ENCODE measurements at regions not wholly inside any gene's neighbourhood (a gene's known extent, or its start where the extent isn't known, plus 50 kb on each side); places are given as distances from the start of the nearest gene placed in this dataset.

GRCh38 chr10:33886299-33886698 lies 551.8 kb upstream of the NRP1 start:
- TF ChIP-seq CTCF (IDR thresholded peaks at IDR 0.05; ENCODE audit: unreplicated experiment), result no peak
- Mint-ChIP-seq H3K36me3 (no peaks in the 10 kb centered on the region), H3K27ac (no peak overlapping the region), H3K4me1 (peaks cover 17% of the 10 kb centered on the region), H3K27me3 (ENCODE audit: low read depth) (no peaks in the 10 kb centered on the region), H3K9me3 (no peaks in the 10 kb centered on the region), H3K4me3 (no peak overlapping the region)
- DNase-seq (ENCODE audit: low spot score in 2 of 2, unreplicated experiment in 2 of 2), result no peak

- Mint-ChIP-seq H3K27ac (no peak overlapping the region), H3K36me3 (no peaks in the 10 kb centered on the region), H3K4me3 (no peak overlapping the region), H3K4me1 (peaks cover 20% of the 10 kb centered on the region), H3K27me3 (ENCODE audit: low read depth) (no peaks in the 10 kb centered on the region), H3K9me3 (no peaks in the 10 kb centered on the region)
- no peak for DNase-seq (ENCODE audit: low spot score in 2 of 2, unreplicated experiment in 2 of 2)
- no peak for TF ChIP-seq CTCF (IDR thresholded peaks at IDR 0.05; ENCODE audit: unreplicated experiment)
Observed at GRCh38 chr10:33884604-33885003, 550.1 kb upstream of the NRP1 start.

- Mint-ChIP-seq H3K27ac (no peak overlapping the region), H3K4me1 (peaks cover 17% of the 10 kb centered on the region), H3K36me3 (no peaks in the 10 kb centered on the region), H3K27me3 (ENCODE audit: low read depth) (no peaks in the 10 kb centered on the region), H3K4me3 (no peak overlapping the region), H3K9me3 (no peaks in the 10 kb centered on the region)
- no peak for DNase-seq (ENCODE audit: low spot score in 2 of 2, unreplicated experiment in 2 of 2)
- TF ChIP-seq CTCF (IDR thresholded peaks at IDR 0.05; ENCODE audit: unreplicated experiment), result no peak
Observed at GRCh38 chr10:33883881-33884280, 549.4 kb upstream of the NRP1 start.

GRCh38 chr10:33882996-33883395 lies 548.5 kb upstream of the NRP1 start:
- no peaks in the 10 kb centered on the region for H3K9me3 Mint-ChIP-seq
- no peak for TF ChIP-seq CTCF (IDR thresholded peaks at IDR 0.05; ENCODE audit: unreplicated experiment)
- no peaks in the 10 kb centered on the region for H3K27me3 Mint-ChIP-seq (ENCODE audit: low read depth)
- peaks cover 17% of the 10 kb centered on the region for H3K4me1 Mint-ChIP-seq
- no peak for DNase-seq (ENCODE audit: low spot score in 2 of 2, unreplicated experiment in 2 of 2)
- no peak overlapping the region for H3K4me3 Mint-ChIP-seq
- H3K36me3 Mint-ChIP-seq, result no peaks in the 10 kb centered on the region
- no peak overlapping the region for H3K27ac Mint-ChIP-seq

GRCh38 chr10:33880291-33880690 lies 545.8 kb upstream of the NRP1 start:
- no peak overlapping the region for H3K4me3 Mint-ChIP-seq
- no peak for TF ChIP-seq CTCF (IDR thresholded peaks at IDR 0.05; ENCODE audit: unreplicated experiment)
- no peaks in the 10 kb centered on the region for H3K27me3 Mint-ChIP-seq (ENCODE audit: low read depth)
- H3K36me3 Mint-ChIP-seq, result no peaks in the 10 kb centered on the region
- no peaks in the 10 kb centered on the region for H3K9me3 Mint-ChIP-seq
- no peak for DNase-seq (ENCODE audit: low spot score in 2 of 2, unreplicated experiment in 2 of 2)
- H3K27ac Mint-ChIP-seq, result no peak overlapping the region
- peaks cover 26% of the 10 kb centered on the region for H3K4me1 Mint-ChIP-seq

- peaks cover 15% of the 10 kb centered on the region for H3K4me1 Mint-ChIP-seq
- no peaks in the 10 kb centered on the region for H3K36me3 Mint-ChIP-seq
- no peaks in the 10 kb centered on the region for H3K27me3 Mint-ChIP-seq (ENCODE audit: low read depth)
- TF ChIP-seq CTCF (IDR thresholded peaks at IDR 0.05; ENCODE audit: unreplicated experiment), result no peak
- H3K9me3 Mint-ChIP-seq, result no peaks in the 10 kb centered on the region
- no peak for DNase-seq (ENCODE audit: low spot score in 2 of 2, unreplicated experiment in 2 of 2)
- H3K4me3 Mint-ChIP-seq, result no peak overlapping the region
- H3K27ac Mint-ChIP-seq, result no peak overlapping the region
Observed at GRCh38 chr10:33878238-33878786, 543.8 kb upstream of the NRP1 start.

Data from mesothelial cell of epicardium (in vitro differentiated cells).